Endothelial cell of umbilical vein (primary cell): ENCODE measurements at regions not wholly inside any gene's neighbourhood (a gene's known extent, or its start where the extent isn't known, plus 50 kb on each side); places are given as distances from the start of the nearest gene placed in this dataset.

Experiments
- BruUV-seq: library from RNA; stranded (reverse); fragments of 400-500 nt; replicated peaks from 2 replicates; lab custom pipeline; 2021; lab: Mats Ljungman, UMichigan
- CTCF ChIA-PET: fragments of 300-600, 350-600 bp; sonication (Branson Sonifier 250); formaldehyde crosslinking; loops from one replicate; lab custom pipeline; 2021; ENCODE audit warnings: antibody characterized with exemption, inconsistent platforms; lab: Charles Lee
- POLR2A ChIA-PET: fragments of 300-600, 350-600 bp; sonication (Branson Sonifier 250); formaldehyde crosslinking; loops from one replicate; lab custom pipeline; 2021; ENCODE audit warnings: antibody characterized with exemption, inconsistent platforms; lab: Charles Lee
- DNase-seq: peaks from one replicate; pipeline ENCODE4 v3.0.0-alpha.2; 2011; ENCODE audit warnings: low read depth, low spot score
- FAIRE-seq: peaks from 2 replicates; lab custom pipeline; 2011; peaks lifted over from hg19 to GRCh38; lab: Jason Lieb, UNC
- H2AFZ ChIP-seq: 2 replicates; pipeline ENCODE4 v1.6.0; 2012; ENCODE audit warnings: low read depth, low read length, control low read depth, inconsistent platforms
- H3K27ac ChIP-seq: 2 replicates; pipeline ENCODE4 v1.5.1; 2011; ENCODE audit warnings: low read depth, mild to moderate bottlenecking, control low read depth, low read length, moderate library complexity; ENCODE audit not compliant: insufficient read depth
- H3K27me3 ChIP-seq, 2 experiments: 2 replicates each; pipeline versions ENCODE4 v1.6.0 to v1.6.1; 2011; ENCODE audit warnings: low read length in 2 of 2, mixed read lengths in 1 of 2; ENCODE audit not compliant: control insufficient read depth in 2 of 2, insufficient read depth in 2 of 2
- H3K36me3 ChIP-seq, 2 experiments: 2 replicates in 1 of 2; 3 replicates in 1 of 2; pipeline ENCODE4 v1.5.1; 2011; ENCODE audit warnings: low read length in 2 of 2, mild to moderate bottlenecking in 1 of 2, moderate library complexity in 1 of 2; ENCODE audit not compliant: control insufficient read depth in 2 of 2, insufficient read depth in 2 of 2; ENCODE audit errors: extremely low read depth in 1 of 2
- H3K4me1 ChIP-seq: 3 replicates; pipeline ENCODE4 v1.5.1; 2011; ENCODE audit warnings: mild to moderate bottlenecking, low read length; ENCODE audit not compliant: control insufficient read depth, insufficient read depth; ENCODE audit errors: extremely low read depth
- H3K4me2 ChIP-seq: 2 replicates; pipeline ENCODE4 v1.6.1; 2011; ENCODE audit warnings: low read length, control low read depth, mixed read lengths; ENCODE audit not compliant: insufficient read depth
- H3K4me3 ChIP-seq, 3 experiments: fragments of 200-600 bp in 1 of 3; sonication (generic), shearing (Covaris generic) in 1 of 3; replicated peaks in 1 of 3; 2 replicates each; pipeline ENCODE4 v1.5.1; 2011 to 2016; ENCODE audit warnings: control low read depth in 3 of 3, low read length in 3 of 3, mild to moderate bottlenecking in 2 of 3, inconsistent platforms in 1 of 3, low read depth in 1 of 3, moderate library complexity in 1 of 3; ENCODE audit not compliant: insufficient read depth in 1 of 3
- H3K79me2 ChIP-seq: 2 replicates; pipeline ENCODE4 v1.6.0; 2012; ENCODE audit warnings: low read length, inconsistent platforms; ENCODE audit not compliant: control insufficient read depth, insufficient read depth
- H3K9ac ChIP-seq: replicated peaks from 2 replicates; pipeline ENCODE3; 2011; ENCODE audit warnings: low read length, control low read depth; ENCODE audit not compliant: insufficient read depth; ENCODE audit errors: extremely low read depth
- H3K9me1 ChIP-seq: replicated peaks from 3 replicates; pipeline ENCODE4 v1.6.0; 2011; ENCODE audit warnings: mild to moderate bottlenecking, low read length; ENCODE audit not compliant: control insufficient read depth, insufficient read depth; ENCODE audit errors: extremely low read depth
- H3K9me3 ChIP-seq: replicated peaks from 2 replicates; pipeline ENCODE4 v1.5.1; 2012; ENCODE audit warnings: low read length, inconsistent platforms; ENCODE audit not compliant: control insufficient read depth, insufficient read depth
- H4K20me1 ChIP-seq: replicated peaks from 2 replicates; pipeline ENCODE3; 2011; ENCODE audit warnings: mild to moderate bottlenecking, low read length; ENCODE audit not compliant: control insufficient read depth, insufficient read depth; ENCODE audit errors: extremely low read depth
- EZH2 ChIP-seq: IDR thresholded peaks from 2 replicates; pipeline ENCODE4 v1.6.1; 2012; ENCODE audit warnings: borderline replicate concordance, low read depth, mild to moderate bottlenecking, moderate library complexity, low read length, inconsistent platforms; ENCODE audit not compliant: severe bottlenecking
- FOS ChIP-seq: IDR thresholded peaks from 2 replicates; pipeline ENCODE4 v1.6.1; 2011; ENCODE audit warnings: mild to moderate bottlenecking, low read length, moderate library complexity, borderline replicate concordance; ENCODE audit not compliant: insufficient read depth
- GATA2 ChIP-seq: IDR thresholded peaks from 2 replicates; pipeline ENCODE4 v1.7.0; 2011; ENCODE audit warnings: low read depth, mild to moderate bottlenecking, moderate library complexity, mixed read lengths, low read length; ENCODE audit not compliant: insufficient read length, insufficient read depth
- JUN ChIP-seq: IDR thresholded peaks from 2 replicates; pipeline ENCODE4 v1.6.1; 2011; ENCODE audit warnings: borderline replicate concordance, low read depth; ENCODE audit not compliant: insufficient read length, insufficient read depth
- MYC ChIP-seq: IDR thresholded peaks from one replicate; pipeline ENCODE4 v1.6.1; 2011; ENCODE audit warnings: mild to moderate bottlenecking, low read depth, low read length
- POLR2A ChIP-seq: IDR thresholded peaks from 2 replicates; pipeline ENCODE4 v1.6.1; 2012; ENCODE audit warnings: low read depth, mild to moderate bottlenecking, control low read depth, low read length
- POLR2AphosphoS5 ChIP-seq: IDR thresholded peaks from 2 replicates; pipeline ENCODE4 v1.6.1; 2012; ENCODE audit warnings: low read depth, mild to moderate bottlenecking, control low read depth, low read length, moderate library complexity; ENCODE audit not compliant: insufficient read depth
- dilution Hi-C: fragments of 300-500 bp; cut with MboI; formaldehyde crosslinking; loops from one replicate; pipeline ENCODE4 v1.15.0; 2019; ENCODE audit warnings: low sequenced_read_pairs; ENCODE audit not compliant: extremely low pct_ligation_motif_present
- intact Hi-C: fragments of 100-400 bp; cut with micrococcal nuclease; formaldehyde crosslinking; loops from one replicate; pipeline ENCODE4 v1.10.0; 2022
- TF ChIP-seq, protein P1 (sequence below), 2 donors: IDR thresholded peaks; 1 replicate in 1 of 2; 2 replicates in 1 of 2; pipeline ENCODE4 v1.5.1; 2011; ENCODE audit warnings: low read length in 2 of 2, mild to moderate bottlenecking in 2 of 2, moderate library complexity in 2 of 2, control low read depth in 1 of 2, inconsistent platforms in 1 of 2, low read depth in 1 of 2; ENCODE audit not compliant: insufficient read depth in 1 of 2; ENCODE audit errors: extremely low read depth in 1 of 2
- TF ChIP-seq, protein P2 (sequence below): IDR thresholded peaks from 2 replicates; pipeline ENCODE4 v1.6.1; 2011; ENCODE audit not compliant: insufficient read depth, insufficient read length

DNA sequence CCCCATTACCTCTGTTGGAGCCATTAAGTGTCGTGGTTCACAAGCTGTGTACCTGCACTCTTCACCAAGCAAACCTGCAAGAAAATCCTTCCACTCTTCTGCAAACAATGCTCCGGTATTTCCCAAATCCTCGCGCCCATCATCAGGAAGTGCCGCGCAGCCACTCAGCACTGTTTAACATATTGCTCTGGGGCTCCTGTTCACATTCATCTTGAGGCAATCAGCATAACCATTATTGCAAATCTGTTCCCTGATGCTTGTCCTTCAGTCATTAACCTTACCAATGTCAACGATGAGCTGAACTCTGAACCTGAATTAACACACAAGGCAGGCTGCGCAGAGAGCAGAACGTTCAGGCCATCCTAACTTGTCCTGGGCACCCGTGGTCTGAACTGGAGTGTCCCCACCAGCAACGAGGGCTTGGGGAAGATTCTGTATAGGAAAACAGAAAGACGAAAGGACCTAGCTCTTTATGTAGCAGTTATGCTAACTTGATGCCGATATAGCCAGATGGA lies 751.4 kb upstream of the AUTS2 start:
- Histone ChIP-seq H3K36me3 (no peaks in the 10 kb centered on the region), H3K9me3 (no peaks in the 10 kb centered on the region), H3K4me2 (no peak overlapping the region), H3K27ac (no peak overlapping the region), H2AFZ (no peak overlapping the region), H3K4me3 (no peak overlapping the region), H3K4me1 (no peaks in the 10 kb centered on the region), H3K79me2 (no peaks in the 10 kb centered on the region), H3K9me1 (no peaks in the 10 kb centered on the region), H4K20me1 (no peaks in the 10 kb centered on the region), H3K27me3 (no peaks in the 10 kb centered on the region), H3K9ac (no peak overlapping the region)
- dilution Hi-C loops, result no loop called here
- TF ChIP-seq GATA2 (no peak), JUN (no peak), FOS (no peak), MYC (no peak), POLR2A (no peak), POLR2AphosphoS5 (no peak), EZH2 (no peak)
- TF ChIP-seq, protein P1, sequence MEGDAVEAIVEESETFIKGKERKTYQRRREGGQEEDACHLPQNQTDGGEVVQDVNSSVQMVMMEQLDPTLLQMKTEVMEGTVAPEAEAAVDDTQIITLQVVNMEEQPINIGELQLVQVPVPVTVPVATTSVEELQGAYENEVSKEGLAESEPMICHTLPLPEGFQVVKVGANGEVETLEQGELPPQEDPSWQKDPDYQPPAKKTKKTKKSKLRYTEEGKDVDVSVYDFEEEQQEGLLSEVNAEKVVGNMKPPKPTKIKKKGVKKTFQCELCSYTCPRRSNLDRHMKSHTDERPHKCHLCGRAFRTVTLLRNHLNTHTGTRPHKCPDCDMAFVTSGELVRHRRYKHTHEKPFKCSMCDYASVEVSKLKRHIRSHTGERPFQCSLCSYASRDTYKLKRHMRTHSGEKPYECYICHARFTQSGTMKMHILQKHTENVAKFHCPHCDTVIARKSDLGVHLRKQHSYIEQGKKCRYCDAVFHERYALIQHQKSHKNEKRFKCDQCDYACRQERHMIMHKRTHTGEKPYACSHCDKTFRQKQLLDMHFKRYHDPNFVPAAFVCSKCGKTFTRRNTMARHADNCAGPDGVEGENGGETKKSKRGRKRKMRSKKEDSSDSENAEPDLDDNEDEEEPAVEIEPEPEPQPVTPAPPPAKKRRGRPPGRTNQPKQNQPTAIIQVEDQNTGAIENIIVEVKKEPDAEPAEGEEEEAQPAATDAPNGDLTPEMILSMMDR (IDR thresholded peaks at IDR 0.05; ENCODE audit: extremely low read depth in 1 of 2, insufficient read depth in 1 of 2, low read depth in 1 of 2, low read length in 2 of 2), result no peak
- TF ChIP-seq, protein P2, sequence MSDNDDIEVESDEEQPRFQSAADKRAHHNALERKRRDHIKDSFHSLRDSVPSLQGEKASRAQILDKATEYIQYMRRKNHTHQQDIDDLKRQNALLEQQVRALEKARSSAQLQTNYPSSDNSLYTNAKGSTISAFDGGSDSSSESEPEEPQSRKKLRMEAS, result no peak
- CTCF ChIA-PET, result no interaction called here
- POLR2A ChIA-PET, result no interaction called here
- intact Hi-C loops, result no loop called here
- DNase-seq (no peak), FAIRE-seq (no peak)
- no TSS peak for BruUV-seq
